ENCODE measurements at regions not wholly inside any gene's neighbourhood (a gene's known extent, or its start where the extent isn't known, plus 50 kb on each side); places are given as distances from the start of the nearest gene placed in this dataset.

- DNase-seq (ENCODE audit: low spot score) (no peak), ATAC-seq (no peak)
- peaks cover 2% of the 10 kb centered on the region; the same call in 2 of the 3 replicates for H3K4me1 Mint-ChIP-seq
- H3K4me1 ChIP-seq (ENCODE audit: insufficient read depth), result no peaks in the 10 kb centered on the region
- H3K4me2 ChIP-seq, result no peak overlapping the region
- no peaks in the 10 kb centered on the region for H3F3A ChIP-seq (replicated peaks; ENCODE audit: low read depth)
- no peaks in the 10 kb centered on the region for H3K9me2 ChIP-seq (ENCODE audit: insufficient read depth)
- H4K20me1 ChIP-seq (replicated peaks; ENCODE audit: insufficient read depth), result no peaks in the 10 kb centered on the region
- H3K27me3 Mint-ChIP-seq (ENCODE audit: insufficient read depth, low read depth, poor library complexity), result no peaks in the 10 kb centered on the region
- H2AFZ ChIP-seq, result no peak overlapping the region
- H3K9me3 Mint-ChIP-seq, result no peaks in the 10 kb centered on the region; the same call in 2 of the 3 replicates
- no peak overlapping the region for H3K27ac Mint-ChIP-seq
- no peak overlapping the region for H3K4me3 Mint-ChIP-seq
- H3K36me3 Mint-ChIP-seq (ENCODE audit: low read depth), result no peaks in the 10 kb centered on the region
- H3K79me2 ChIP-seq (replicated peaks; ENCODE audit: insufficient read depth), result no peaks in the 10 kb centered on the region
- no peak overlapping the region for H3K4me3 ChIP-seq
- H3K27ac ChIP-seq (ENCODE audit: low read depth), result no peak overlapping the region
- TF ChIP-seq ZNF331 (CRISPR knock-in tag; IDR thresholded peaks at IDR 0.05; ENCODE audit: low read depth), result no peak
- TF ChIP-seq CREB1 (CRISPR knock-in tag; IDR thresholded peaks at IDR 0.05; ENCODE audit: low read depth), result no peak
- TF ChIP-seq, protein P1, sequence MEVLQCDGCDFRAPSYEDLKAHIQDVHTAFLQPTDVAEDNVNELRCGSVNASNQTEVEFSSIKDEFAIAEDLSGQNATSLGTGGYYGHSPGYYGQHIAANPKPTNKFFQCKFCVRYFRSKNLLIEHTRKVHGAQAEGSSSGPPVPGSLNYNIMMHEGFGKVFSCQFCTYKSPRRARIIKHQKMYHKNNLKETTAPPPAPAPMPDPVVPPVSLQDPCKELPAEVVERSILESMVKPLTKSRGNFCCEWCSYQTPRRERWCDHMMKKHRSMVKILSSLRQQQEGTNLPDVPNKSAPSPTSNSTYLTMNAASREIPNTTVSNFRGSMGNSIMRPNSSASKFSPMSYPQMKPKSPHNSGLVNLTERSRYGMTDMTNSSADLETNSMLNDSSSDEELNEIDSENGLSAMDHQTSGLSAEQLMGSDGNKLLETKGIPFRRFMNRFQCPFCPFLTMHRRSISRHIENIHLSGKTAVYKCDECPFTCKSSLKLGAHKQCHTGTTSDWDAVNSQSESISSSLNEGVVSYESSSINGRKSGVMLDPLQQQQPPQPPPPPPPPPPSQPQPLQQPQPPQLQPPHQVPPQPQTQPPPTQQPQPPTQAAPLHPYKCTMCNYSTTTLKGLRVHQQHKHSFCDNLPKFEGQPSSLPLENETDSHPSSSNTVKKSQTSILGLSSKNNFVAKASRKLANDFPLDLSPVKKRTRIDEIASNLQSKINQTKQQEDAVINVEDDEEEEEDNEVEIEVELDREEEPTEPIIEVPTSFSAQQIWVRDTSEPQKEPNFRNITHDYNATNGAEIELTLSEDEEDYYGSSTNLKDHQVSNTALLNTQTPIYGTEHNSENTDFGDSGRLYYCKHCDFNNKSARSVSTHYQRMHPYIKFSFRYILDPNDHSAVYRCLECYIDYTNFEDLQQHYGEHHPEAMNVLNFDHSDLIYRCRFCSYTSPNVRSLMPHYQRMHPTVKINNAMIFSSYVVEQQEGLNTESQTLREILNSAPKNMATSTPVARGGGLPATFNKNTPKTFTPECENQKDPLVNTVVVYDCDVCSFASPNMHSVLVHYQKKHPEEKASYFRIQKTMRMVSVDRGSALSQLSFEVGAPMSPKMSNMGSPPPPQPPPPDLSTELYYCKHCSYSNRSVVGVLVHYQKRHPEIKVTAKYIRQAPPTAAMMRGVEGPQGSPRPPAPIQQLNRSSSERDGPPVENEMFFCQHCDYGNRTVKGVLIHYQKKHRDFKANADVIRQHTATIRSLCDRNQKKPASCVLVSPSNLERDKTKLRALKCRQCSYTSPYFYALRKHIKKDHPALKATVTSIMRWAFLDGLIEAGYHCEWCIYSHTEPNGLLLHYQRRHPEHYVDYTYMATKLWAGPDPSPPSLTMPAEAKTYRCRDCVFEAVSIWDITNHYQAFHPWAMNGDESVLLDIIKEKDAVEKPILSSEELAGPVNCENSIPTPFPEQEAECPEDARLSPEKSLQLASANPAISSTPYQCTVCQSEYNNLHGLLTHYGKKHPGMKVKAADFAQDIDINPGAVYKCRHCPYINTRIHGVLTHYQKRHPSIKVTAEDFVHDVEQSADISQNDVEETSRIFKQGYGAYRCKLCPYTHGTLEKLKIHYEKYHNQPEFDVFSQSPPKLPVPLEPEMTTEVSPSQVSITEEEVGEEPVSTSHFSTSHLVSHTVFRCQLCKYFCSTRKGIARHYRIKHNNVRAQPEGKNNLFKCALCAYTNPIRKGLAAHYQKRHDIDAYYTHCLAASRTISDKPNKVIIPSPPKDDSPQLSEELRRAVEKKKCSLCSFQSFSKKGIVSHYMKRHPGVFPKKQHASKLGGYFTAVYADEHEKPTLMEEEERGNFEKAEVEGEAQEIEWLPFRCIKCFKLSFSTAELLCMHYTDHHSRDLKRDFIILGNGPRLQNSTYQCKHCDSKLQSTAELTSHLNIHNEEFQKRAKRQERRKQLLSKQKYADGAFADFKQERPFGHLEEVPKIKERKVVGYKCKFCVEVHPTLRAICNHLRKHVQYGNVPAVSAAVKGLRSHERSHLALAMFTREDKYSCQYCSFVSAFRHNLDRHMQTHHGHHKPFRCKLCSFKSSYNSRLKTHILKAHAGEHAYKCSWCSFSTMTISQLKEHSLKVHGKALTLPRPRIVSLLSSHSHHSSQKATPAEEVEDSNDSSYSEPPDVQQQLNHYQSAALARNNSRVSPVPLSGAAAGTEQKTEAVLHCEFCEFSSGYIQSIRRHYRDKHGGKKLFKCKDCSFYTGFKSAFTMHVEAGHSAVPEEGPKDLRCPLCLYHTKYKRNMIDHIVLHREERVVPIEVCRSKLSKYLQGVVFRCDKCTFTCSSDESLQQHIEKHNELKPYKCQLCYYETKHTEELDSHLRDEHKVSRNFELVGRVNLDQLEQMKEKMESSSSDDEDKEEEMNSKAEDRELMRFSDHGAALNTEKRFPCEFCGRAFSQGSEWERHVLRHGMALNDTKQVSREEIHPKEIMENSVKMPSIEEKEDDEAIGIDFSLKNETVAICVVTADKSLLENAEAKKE (CRISPR knock-in tag; IDR thresholded peaks at IDR 0.05), result no peak
- no peak for TF ChIP-seq NANOG (IDR thresholded peaks at IDR 0.05; ENCODE audit: borderline replicate concordance)
- TF ChIP-seq EZH2phosphoT487 (IDR thresholded peaks at IDR 0.05; ENCODE audit: unreplicated experiment), result no peak
- TF ChIP-seq JUNB (IDR thresholded peaks at IDR 0.05; ENCODE audit: unreplicated experiment), result no peak
- TF ChIP-seq, protein P2, sequence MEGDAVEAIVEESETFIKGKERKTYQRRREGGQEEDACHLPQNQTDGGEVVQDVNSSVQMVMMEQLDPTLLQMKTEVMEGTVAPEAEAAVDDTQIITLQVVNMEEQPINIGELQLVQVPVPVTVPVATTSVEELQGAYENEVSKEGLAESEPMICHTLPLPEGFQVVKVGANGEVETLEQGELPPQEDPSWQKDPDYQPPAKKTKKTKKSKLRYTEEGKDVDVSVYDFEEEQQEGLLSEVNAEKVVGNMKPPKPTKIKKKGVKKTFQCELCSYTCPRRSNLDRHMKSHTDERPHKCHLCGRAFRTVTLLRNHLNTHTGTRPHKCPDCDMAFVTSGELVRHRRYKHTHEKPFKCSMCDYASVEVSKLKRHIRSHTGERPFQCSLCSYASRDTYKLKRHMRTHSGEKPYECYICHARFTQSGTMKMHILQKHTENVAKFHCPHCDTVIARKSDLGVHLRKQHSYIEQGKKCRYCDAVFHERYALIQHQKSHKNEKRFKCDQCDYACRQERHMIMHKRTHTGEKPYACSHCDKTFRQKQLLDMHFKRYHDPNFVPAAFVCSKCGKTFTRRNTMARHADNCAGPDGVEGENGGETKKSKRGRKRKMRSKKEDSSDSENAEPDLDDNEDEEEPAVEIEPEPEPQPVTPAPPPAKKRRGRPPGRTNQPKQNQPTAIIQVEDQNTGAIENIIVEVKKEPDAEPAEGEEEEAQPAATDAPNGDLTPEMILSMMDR (conservative IDR thresholded peaks at IDR 0.05; ENCODE audit: low read depth in 2 of 2), result no peak
- no peak for TF ChIP-seq REST (IDR thresholded peaks at IDR 0.05; ENCODE audit: unreplicated experiment)
- no peak for TF ChIP-seq EZH2 (IDR thresholded peaks at IDR 0.05; ENCODE audit: low read depth, unreplicated experiment)
- no peak for TF ChIP-seq POLR2AphosphoS5 (IDR thresholded peaks at IDR 0.05; ENCODE audit: low read depth)
- no peak for TF ChIP-seq STAT1 (IDR thresholded peaks at IDR 0.05; ENCODE audit: unreplicated experiment)
- TF ChIP-seq, protein P3, sequence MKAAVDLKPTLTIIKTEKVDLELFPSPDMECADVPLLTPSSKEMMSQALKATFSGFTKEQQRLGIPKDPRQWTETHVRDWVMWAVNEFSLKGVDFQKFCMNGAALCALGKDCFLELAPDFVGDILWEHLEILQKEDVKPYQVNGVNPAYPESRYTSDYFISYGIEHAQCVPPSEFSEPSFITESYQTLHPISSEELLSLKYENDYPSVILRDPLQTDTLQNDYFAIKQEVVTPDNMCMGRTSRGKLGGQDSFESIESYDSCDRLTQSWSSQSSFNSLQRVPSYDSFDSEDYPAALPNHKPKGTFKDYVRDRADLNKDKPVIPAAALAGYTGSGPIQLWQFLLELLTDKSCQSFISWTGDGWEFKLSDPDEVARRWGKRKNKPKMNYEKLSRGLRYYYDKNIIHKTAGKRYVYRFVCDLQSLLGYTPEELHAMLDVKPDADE (IDR thresholded peaks at IDR 0.05), result no peak
- no peak for TF ChIP-seq ZNF114 (CRISPR knock-in tag; IDR thresholded peaks at IDR 0.05)
- no peaks in the 10 kb centered on the region for H3K36me3 ChIP-seq (ENCODE audit: insufficient read depth)
- no peaks in the 10 kb centered on the region for H3K27me3 ChIP-seq (ENCODE audit: insufficient read depth)
These were observed 204.6 kb upstream of the CFAP20DC start for GRCh38 chr3:59254433-59254832.
